RCC 7860 (cell line): ENCODE measurements at regions not wholly inside any gene's neighbourhood (a gene's known extent, or its start where the extent isn't known, plus 50 kb on each side); places are given as distances from the start of the nearest gene placed in this dataset.

Source experiments
- DNase-seq: peaks from one replicate; pipeline ENCODE4 v3.0.0-alpha.2; 2015; ENCODE audit warnings: low spot score
- FAIRE-seq: peaks from 2 replicates; lab custom pipeline; 2012; peaks lifted over from hg19 to GRCh38; lab: Jason Lieb, UNC

GRCh38 chr5:74209571-74209970 lies 431.0 kb downstream of the ENC1 start:
- FAIRE-seq, result no peak
- no peak for DNase-seq

DNA sequence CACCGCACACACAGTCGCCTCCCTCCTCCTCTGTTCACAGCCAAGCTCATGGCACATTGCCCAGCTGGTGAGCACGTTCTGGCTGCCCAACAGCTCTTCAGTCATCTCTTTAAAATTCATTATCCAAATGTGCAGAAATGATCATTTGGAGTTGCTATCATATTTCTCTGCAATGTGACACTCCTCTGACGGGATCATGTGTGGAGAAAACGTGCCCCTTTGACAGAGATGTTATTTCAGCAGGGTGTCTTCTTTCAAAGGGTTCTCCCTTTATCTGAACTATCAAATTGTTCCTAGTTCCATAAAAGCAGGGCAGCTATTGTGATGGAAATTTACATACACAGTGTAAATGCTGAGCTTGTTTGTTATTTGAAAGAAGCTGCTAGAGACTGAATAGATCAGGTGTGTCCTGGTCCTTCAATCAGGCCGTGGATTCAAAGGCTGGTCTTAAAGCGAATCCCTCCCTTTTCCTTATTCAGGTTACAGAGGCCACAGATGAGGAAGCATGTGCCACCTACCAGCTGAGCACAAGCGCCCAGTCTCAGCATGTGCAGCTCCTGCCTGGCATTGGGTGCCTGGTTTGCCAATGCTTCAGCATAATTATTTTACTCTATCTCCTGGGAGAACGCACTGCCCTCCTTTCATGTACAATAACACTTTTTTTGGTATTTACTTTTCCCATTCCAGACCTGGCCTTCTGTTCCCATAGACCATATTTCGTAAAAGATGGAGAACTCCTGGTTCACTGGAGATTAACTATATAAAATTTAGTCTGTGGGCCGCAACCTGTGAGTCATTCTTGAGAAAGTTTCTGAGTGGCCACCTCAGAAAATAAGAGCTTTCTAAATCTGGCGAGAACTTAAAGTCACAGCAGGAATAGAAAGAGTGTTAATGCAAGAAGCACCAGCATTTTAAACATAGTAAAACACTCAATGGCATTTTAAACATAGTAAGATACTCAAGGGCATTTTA lies 433.7 kb downstream of the ENC1 start:
- peak; percentile 26 for FAIRE-seq

DNA sequence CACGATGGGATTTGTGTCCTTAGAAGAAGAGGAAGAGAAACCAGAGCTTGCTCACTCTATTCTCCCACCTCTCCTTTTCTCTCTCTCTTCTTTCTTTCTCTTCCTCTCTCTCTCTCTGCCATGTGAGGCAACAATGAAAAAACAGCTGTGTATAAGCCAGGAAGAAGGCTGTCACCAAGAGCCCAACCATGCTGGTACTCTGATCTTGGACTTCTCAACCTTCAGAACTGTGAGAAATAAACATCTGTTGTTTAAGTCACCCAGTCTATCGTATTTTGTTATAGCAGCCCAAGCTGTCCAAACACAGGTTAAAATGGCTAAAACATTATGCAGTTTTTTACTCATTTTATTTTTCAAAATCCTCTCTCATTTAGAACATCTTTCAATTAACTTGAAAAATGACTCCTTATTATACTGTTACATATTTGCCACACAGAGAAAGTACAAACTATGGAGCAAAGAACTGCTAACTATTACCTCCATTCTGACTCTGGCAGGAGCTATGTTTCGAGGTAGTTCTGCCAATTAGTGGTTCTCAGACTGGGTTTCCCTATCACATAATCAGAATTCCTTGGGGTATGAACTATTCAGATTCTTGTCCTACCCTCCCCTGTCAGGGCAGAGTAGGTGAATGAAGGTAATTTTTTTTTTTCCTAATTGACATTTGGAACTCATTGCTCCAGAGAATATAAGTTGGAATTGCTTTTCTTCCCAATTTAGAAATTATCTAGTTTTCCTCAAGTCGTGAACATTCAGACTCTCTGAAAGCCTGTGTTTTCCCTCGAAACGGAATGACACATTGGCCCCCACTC lies 434.6 kb downstream of the ENC1 start:
- DNase-seq (peak; percentile 15), FAIRE-seq (no peak)

More for the DNA sequence above, 433.7 kb downstream of the ENC1 start:
- peak; percentile 57 for DNase-seq

- peak; percentile 40 for DNase-seq
- peak; percentile 41 for FAIRE-seq
Measured at GRCh38 chr5:74201334-74202081, 439.0 kb downstream of the ENC1 start.

DNA sequence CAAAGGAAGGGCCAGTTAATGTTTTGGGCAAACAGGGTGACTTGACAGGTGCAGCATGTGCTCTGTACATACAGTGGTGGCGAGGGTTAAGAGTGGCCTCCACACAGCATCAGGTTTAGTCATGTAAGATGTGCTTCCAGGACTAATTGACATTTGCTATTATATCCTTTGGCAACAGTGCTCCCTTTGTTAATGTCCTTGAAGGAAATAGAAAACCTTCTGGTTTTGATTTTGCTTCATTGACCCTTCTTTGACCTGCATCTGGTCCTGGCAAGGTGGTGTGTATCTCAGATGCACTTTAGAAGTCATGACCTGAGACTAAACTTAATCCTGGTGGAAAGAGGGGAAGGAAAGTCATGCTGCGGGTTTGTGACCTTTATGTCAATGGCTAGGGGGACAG lies 440.0 kb downstream of the ENC1 start:
- no peak for FAIRE-seq
- no peak for DNase-seq

GRCh38 chr5:74199436-74200210 lies 440.9 kb downstream of the ENC1 start:
- peak; percentile 17 for DNase-seq
- FAIRE-seq, result no peak

GRCh38 chr5:74199005-74199404 lies 441.5 kb downstream of the ENC1 start:
- FAIRE-seq, result no peak

DNA sequence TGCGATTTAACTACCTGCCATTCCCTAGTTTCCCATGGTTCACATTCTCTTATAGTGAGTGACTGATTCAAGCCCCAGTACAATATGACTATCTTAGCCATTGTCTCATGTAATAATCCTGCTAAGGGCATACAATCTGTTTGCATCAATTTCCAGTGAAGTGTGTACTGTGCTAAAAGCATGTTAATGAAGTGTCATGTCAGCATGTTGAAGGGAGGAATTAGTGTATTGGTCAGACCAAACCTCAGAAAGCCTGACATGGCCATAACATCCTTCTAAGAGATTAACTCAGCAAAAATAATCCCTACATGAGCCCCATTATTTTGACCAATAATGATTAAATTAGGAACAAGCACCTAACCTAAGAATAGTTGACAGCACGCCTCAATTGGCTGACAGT lies 442.4 kb downstream of the ENC1 start:
- no peak for DNase-seq
- FAIRE-seq, result no peak

More at GRCh38 chr5:74199005-74199404, 441.5 kb downstream of the ENC1 start:
- DNase-seq, result no peak

DNA sequence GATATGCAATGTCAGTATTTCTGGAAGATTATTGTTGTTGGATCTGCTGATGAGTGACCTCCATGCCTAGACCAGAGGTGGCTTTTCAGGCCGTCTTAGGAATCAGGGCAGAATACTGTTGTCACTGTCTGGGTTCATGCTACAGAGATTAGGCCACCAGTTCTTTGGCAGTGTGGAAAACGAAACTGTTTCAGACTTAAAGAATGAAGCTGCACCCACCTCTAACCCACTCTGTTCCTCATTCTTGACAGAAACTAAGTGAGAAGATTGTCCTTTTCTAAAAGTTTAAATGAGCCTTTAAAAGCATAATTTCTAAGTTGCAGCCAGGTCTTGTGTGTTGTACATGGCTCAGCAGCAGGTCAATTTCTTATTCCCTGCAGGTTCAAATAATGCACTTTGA lies 444.3 kb downstream of the ENC1 start:
- DNase-seq, result no peak
- FAIRE-seq, result no peak

- DNase-seq (no peak), FAIRE-seq (no peak)
Measured at GRCh38 chr5:74194196-74194595, 446.3 kb downstream of the ENC1 start.

GRCh38 chr5:74192606-74193299 lies 447.8 kb downstream of the ENC1 start:
- FAIRE-seq, result no peak
- DNase-seq, result no peak

GRCh38 chr5:74188351-74189105 lies 452.0 kb downstream of the ENC1 start:
- FAIRE-seq, result no peak
- DNase-seq, result no peak

GRCh38 chr5:74187757-74188156 lies 452.8 kb downstream of the ENC1 start:
- FAIRE-seq (no peak), DNase-seq (no peak)

DNA sequence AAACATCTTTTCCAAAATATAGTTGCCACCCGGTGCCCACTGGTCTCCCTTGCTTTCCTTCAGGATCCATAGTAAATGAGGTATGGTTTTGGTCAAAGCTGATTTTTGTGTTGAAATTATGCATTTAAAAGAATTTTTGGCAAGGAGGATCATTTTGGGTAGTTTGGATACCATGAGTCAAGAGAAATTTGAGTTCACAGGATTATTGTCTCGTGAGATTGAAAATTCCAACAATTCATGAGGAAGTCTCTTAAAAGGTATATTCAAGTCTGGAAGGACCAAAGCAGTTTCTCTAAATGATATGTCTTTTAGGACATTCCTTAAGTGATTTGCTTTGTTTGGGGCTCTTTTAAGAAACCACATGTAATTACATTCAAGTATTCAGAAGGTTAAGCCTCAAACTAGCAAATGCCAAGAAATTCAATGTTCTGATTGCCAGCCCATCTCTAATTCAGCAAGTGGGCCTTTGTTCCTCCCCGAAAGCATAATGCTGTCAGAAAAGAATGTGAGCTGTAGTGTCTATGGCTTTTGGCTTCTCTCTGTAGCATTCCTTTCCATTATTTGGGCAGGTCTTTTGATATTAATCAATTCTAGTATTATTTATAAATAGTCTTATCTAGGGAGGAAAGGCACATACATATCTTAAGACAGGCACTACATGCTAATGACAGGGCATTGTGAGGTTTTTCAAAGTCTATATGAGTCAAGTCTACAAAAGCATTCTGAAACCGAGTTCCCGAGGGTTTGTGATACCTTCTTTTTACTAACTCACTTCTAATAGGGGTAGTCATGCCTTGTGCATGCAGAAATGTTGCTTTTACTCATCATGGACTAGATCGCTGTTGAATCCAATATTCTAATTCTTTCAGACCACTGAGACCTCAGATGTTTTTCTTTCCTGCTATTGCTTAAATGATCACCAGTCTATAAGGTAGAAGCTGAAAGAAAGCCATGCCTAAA lies 453.9 kb downstream of the ENC1 start:
- FAIRE-seq (no peak), DNase-seq (no peak)

GRCh38 chr5:74185599-74185998 lies 454.9 kb downstream of the ENC1 start:
- DNase-seq (no peak), FAIRE-seq (no peak)

DNA sequence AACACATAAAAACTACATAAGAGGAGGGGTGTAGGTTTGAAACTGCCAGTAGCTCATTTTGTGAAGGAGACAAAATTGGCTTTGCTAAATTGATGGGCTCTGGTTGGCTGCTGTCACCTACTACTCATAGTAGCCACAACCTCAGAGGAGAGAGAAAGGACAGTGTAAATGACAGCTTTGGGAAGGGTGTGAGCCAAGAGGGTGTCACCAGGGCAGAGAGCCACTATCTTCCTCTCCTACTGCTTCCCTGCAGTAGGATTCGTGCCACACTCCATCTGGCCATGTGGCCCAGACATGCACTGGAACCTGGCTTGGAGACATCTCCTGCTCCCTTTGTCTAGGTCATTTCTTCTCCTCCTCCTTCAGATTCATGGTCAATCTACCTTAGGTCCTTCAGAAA lies 455.9 kb downstream of the ENC1 start:
- FAIRE-seq, result no peak
- no peak for DNase-seq

DNA sequence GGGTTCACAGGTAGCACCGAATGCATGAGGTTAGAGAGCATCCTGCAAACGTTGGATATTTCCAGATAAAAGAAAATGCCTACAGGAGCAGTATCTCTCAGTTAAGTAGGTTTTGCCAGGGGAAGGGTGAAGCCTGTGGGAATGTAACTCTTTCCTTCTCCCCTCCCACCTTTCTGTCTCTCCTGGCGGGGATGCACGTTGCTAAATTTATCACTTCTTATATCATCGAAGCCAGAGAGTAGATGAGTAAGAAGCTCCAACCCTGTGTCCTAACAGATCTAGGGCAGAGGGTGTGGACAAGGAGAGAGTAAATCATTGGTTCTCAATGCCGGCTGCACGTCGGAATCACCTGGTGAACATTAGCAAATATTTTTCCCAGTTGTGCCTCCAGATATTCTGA lies 457.5 kb downstream of the ENC1 start:
- no peak for FAIRE-seq
- no peak for DNase-seq

DNA sequence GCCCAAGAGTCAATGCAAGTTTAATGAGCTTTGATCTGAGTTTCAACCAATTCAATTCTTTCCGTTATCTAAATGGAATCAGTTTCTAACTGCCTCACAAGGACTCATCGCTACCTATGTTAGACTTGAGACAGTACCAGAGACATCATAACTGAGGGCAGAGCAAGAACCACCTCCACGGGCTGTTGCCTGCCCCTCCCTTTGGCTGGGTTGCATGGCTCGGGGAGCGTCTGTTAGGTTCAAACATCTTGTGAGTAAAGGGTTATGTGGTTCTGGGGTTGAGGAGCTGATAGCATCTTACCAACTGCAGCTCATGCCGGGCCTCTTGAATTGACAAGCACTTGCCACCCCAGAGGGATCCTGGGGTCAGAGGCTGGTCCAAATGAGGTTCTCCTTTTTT lies 457.9 kb downstream of the ENC1 start:
- no peak for FAIRE-seq
- DNase-seq, result no peak
